ENCODE measurements at regions not wholly inside any gene's neighbourhood (a gene's known extent, or its start where the extent isn't known, plus 50 kb on each side); places are given as distances from the start of the nearest gene placed in this dataset.

GRCh38 chr1:29639741-29640427, 403.6 kb downstream of the PTPRU start:
- no peak for TF ChIP-seq SP1 (IDR thresholded peaks at IDR 0.05)
- TF ChIP-seq CTCF (IDR thresholded peaks at IDR 0.05; ENCODE audit: low read depth, low read length, missing input control), result no peak
- no peak for TF ChIP-seq ATF3 (IDR thresholded peaks at IDR 0.05)
- no peak for TF ChIP-seq FOXA1 (IDR thresholded peaks at IDR 0.05)
- TF ChIP-seq ZBTB33 (IDR thresholded peaks at IDR 0.05), result no peak
- TF ChIP-seq MAX (IDR thresholded peaks at IDR 0.05), result no peak
